Activated CD4-positive, alpha-beta T cell treated with anti-CD3 and anti-CD28 coated beads, Interleukin-2, Interleukin-6, amounts not matched to agents 100 ng/mL and 50 ng/mL, durations not matched to agents 16 hours and 8 hours (primary cell): ENCODE measurements at regions not wholly inside any gene's neighbourhood (a gene's known extent, or its start where the extent isn't known, plus 50 kb on each side); places are given as distances from the start of the nearest gene placed in this dataset.
A peak's percentile ranks its signal among the peaks of the same experiment; 100 is the strongest.
"Not testable (repeated sequence)": the region's sequence is repeated elsewhere in the genome, so short reads cannot be mapped to it uniquely, and the experiment has no call there.

Experiments used
- DNase-seq: peaks from one replicate; pipeline ENCODE4 v3.0.0-alpha.2; 2020

DNA sequence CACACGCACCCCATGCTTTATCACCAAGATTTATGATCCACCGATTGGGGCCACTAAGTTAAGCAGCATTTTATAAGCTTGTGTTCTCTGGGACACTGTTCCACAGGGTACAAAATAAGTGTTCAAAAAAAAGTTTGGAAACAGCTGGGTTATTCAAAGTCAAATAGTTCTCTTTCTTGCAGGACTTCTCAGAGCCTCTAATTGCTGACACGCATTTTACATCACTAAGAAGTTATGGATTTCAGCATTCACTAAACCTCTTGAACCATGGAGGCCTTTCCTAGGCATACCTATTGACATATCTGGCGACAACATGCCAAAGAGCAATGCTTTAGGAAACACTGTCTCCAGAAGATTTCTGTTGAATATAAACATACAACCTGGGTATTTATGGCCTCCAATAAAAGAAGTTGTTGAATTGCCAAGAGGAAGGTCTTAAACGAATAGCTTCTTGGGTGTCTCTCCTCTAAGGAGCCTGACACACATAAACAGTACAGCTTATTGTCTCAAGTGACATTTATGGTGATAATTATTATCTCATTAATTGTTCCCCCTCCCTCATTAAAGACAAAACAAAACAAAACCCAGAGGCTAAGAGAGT is 147.1 kb upstream of the ARHGAP20 start:
- DNase-seq: no peak

DNA sequence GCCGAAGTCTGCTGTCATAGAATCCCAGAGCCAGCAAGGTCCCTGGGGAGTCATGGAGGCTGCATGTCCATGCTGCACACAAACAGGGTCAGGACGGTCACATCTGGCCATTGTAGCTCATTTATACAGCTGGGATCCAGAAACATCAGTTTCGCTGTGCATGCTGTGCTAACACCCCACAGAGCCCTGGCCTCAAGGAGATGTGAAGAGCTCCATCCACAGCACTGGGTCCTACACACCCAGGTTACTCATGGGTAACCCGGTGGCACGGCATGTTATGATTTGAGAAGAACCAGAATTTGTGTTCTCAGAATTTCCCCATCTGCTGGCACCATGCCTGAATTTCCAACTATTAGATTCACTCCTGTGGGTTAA is 146.3 kb upstream of the ARHGAP20 start:
- no peak for DNase-seq

DNA sequence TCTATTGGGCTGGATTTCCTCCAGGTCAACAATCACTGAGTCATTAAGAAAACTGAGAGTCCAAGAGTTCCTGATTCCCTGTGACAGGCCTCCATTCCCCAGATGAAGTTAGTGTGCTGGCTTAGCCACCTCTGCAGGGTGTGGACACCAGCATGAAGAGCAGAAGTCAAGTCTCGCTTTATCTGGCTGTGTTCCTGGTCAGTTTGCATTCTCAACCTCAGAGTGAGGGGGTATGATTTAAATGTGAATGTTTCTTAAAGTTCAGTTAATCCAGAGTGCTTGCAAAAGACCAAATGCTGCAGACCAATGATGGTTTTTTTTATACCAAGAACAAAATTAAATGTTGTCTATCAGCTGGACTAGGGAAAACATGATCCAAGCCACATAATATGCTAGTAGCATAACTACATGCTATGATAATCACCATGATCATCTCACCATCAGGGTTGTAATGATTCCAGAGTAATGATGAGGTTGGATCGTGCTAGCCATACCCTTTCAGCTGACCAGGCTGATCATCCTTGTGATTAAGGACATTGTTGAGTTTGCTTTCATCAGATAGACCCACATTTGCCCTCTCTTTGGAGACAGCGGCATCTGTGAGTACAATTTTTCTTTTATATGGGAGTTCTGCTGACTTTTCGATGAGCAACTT is 145.8 kb upstream of the ARHGAP20 start:
- no peak for DNase-seq

DNA sequence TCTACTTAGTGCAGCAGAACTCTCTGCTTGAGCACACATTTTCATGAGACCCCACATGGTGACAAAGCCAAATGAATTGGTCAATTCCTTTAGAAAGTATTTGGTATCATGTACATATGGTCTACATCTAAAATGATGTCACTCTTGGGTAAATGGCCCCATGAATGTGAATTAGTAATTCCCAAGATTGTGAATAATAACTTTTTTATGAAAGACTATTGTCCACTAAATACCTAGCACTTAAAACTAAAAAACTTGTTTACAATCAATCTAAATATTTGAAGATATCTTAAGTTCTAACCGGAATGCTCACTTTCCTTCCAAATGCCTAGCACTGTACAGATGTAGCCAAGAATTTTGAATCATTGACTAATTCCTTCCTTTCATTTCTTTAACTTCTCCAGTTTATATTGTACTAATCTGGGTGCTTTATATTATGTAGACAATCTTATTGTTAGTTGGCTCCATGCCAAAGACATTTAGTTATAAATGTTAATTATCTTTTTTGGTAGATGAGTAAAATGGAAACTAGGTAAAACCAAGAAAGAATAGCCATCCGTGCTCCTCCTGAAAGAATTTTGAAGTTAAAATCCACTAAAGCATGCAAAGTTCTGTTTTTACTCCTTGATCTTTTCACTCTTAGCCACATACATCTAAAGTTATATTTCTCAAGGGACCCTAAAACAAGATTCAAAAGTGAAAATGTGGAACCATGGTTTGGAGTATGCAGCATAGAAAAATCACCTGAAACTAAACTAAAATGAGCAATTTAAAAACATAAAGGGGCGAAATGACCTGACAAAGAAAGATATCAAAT is 145.0 kb upstream of the ARHGAP20 start:
- no peak for DNase-seq

DNA sequence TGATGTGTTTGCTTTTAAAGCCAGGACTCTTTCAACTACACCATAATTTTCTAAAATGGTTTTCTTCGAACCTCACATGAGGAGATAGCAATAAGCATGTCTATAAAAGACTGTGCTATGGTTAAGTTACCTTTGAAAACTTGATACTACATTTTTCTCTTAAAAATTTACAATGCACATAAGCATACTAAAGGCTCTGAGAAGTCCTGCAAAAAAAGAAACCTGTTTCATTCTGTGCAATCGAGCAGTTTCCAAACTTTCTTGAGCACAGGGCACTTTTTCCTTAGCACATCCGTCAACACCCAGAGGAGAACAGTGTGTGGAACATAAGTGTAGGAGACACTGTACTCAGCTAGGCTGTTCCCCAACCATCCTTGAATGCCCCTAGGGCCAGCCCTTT is 144.1 kb upstream of the ARHGAP20 start:
- no peak for DNase-seq

DNA sequence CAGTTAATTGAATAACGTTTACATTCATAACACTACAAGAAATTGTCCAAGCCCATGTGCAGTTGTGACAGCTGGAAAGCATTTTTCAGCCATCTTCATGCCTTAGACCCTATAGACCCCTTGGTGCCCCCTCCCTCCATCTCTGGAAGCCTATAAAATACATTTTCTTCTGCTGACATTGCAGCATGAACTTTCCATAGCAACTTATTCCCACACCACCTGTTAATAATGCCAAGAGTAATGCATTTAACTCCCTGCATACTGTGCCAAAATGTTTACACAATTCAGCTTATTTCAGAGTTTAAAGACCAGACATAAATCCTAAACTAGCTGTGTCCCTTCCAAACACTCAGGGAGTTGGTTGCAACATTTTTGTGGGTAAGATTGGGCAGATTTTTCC is 143.0 kb upstream of the ARHGAP20 start:
- DNase-seq: no peak

DNA sequence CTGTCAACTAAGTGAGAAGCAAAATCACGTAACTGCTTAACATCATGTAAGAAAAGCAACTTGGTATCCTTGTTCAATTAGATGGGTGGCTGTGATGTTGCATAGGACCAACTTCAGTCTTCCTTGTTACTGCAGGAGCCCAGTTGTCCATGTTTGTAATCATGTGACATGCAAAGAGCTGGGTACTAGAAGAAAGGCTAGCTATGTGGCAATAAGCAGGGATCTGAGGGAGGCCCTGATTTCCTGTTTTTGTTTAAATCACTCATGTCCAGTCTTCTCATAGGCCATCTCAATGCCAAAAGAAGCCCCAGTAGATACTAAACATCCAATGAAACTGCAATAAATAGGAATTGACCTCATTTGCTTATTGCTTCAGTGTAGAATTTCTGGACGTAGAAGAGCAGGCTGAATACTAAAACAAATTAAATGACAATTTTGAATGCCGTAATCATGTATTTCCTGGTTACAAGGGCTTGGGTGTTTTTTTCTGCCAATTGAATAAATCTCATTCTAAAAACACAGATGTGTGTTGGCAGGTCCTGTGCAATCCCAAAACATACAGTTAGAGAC is 140.8 kb upstream of the ARHGAP20 start:
- no peak for DNase-seq

DNA sequence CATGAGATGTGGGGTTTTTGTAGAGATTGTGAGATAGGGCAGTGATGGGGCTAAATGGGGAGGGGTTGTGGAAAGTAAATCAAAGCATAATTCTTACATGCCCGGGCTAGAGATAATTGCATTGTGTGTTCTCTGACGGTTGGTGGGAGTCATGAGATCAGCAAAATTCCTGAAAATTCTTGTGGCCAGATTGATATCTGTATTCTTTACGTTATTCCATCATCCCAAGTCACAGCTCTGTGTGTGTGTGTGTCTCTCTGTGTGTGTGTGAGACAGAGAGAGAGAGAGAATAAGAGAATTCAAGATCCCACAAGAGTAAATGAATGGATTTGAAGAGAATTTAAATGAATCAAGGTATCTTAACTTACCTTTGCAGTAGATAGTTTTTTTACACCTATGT is 138.6 kb upstream of the ARHGAP20 start:
- no peak for DNase-seq

DNA sequence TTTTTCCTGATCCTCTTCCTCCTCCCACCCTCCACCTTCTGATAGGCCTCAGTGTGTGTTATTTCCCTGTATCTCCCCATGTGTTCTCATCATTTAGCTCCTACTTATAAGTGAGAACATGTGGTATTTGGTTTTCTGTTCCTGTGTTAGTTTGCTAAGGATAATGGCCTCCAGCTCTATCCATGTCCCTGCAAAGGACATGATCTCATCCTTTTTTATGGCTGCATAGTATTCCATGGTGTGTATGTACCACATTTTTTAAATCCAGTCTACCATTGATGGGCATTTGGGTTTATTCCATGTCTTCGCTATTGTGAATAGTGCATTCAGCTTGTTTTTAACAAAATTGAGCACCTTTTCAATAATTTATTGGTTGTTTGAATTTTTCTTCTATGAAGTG is 130.8 kb upstream of the ARHGAP20 start:
- DNase-seq: not testable (repeated sequence)

DNA sequence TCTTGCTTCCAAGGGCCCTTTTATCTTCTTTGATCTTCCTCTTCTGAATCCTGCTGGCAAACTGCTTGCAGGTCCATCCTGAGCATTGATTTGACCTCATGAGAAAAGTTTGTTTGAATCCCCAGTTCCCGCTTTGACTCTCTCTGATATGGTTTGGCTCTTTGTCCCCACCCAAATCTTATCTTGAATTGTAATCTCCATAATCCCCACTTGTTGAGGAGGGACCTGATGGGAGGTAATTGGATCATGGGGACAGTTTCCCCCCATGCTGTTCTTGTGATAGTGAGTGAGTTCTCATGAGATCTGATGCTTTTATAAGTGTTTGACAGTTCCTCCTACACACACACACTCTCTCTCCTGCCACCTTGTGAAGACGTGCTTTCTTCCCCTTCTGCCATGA is 126.6 kb upstream of the ARHGAP20 start:
- no peak for DNase-seq

DNA sequence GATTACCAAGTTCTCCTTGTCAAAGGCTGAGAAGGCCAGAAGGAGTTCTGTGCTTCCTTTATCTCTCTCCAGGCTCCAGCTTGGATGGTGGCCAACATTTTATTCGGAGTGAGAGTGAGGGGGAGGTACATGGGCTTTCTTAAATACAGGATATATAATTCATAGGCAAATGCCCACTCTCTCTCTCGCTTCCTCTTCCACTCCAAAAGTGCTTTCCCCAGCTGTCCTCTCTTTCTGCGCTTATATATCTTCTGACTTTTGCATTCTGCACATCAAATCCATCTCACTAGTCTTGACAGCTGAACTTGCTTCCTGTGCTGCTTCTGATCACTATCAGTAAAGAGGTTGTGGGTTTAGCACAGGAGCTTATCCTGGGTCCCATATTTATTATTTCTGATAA is 125.4 kb upstream of the ARHGAP20 start:
- no peak for DNase-seq

DNA sequence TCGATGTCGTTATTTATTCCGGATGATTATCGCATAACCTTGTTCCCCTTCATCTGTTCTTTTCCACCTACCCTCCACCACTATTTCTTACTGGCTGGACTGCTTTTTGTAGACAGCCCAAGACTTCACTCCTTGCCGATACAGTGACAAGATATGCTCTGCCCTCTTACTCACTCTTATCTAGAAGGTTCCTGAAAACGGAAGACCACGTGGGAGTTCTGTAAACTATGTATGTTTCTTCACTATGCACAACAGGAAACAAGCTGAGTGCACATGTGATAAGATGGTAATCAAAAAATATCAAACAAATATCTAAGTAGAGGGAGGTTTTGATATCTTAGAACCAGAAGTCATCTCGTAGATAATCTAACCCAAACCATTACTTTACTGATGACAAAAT is 122.9 kb upstream of the ARHGAP20 start:
- no peak for DNase-seq

DNA sequence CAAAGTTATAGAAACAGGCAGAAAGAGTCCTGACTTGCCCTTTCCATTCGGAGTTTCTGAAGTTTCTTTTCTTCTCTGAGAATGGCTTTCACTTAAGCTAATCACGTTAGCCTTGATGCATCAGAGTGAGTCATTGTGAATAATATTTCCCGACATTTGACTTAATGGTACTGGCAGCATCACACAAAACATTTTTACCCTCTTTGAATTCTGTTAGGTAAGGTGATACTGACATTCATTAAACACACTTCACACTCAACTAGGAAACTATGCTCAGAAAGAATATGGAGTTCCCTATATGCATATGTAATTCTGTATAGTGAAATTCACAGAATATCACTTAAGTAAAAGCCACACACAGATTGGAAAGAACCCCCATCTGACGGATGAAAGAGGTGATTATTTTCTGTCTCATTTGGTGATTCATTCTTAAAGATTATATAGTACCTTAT is 120.8 kb upstream of the ARHGAP20 start:
- DNase-seq: peak; percentile 7

DNA sequence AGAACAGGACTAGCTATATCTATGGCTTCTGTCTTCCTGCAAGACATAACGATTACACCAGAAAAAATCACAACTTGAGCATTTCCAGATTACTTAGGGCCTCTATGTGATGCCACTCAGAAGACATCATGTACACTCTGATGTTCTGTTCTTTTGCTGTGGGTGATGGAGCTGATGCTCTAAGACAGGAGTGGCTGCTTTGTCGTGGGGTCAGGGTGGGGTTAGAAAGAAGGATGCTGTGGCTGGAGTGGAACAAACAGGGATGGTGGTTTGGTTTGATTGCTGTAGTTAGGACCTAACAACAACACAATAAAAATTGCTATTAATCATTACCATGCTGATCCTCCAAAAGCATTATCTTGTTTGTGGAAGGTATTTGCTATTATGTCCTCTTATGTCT is 120.3 kb upstream of the ARHGAP20 start:
- no peak for DNase-seq

DNA sequence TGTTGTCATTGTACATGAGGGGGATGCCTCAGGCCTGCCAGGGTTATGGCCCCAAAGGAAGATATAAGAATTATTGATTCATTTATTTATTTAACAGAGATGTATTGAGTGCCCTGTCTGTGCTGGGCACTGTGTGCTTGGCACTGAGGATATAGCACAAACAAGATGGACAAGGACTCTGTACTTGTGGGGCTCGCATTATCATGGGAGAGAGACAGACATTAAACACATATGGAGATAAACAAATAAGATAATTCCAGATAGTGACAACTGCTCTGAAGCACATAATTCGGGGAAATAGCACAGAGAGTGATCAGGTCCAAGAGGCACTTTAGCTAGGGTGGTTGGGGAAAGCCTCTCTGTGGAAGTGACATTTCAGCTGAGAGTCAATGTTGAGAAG is 119.8 kb upstream of the ARHGAP20 start:
- no peak for DNase-seq

DNA sequence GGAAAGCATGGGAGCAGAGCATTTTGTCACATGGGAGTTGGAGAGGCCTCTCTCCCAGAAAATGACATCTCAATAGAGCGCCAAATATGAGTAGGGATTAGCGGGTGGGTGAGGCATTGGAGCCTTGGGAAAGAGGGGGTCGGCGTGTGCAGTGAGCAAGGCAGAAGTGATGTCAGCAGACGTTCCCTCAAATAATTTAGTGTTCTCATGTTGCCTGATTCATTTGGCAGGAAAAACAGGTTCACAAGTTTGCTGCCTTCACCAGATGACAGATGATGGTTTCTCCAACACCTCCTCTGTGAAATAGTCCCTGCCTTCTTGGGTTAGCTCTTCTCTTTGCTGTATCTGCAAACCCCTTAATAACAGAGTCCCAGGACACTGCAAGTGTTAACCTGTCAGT is 118.5 kb upstream of the ARHGAP20 start:
- DNase-seq: no peak

DNA sequence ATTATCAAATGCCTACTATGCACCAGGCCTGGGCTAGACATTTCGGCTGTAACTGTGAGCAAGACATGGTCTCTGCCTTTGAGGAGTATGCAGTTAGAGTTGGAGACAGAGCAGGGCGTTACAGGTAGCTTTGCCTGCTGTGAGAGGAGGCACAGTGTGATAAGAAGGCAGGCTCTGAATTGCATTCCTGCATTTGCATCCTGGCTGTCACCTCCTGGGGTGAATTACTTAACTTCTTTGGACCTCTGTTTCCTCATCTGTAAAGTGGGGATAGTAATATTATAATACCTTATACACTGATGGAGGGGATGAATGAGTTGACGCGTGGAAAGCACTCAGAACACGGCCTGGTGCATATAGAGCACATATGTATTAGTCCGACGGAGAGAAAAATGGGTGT is 118.1 kb upstream of the ARHGAP20 start:
- DNase-seq: no peak

DNA sequence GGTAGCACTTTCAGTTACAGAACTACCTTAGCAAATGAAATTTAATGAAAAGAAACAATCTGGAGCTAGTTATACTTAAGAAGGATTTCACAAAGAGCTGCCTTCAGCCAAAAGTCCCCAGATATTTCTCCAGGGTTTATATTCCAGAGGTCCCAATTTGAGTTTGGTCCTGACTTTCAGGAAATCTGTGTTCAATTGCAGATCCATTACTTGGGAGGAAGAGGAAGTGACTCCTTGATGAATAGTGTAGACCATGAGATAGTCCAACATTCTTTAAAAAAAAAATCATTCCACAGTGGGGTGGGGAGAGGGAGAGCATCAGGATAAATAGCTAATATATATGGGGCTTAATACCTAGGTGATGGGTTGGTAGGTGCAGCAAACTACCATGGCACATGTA is 117.6 kb upstream of the ARHGAP20 start:
- no peak for DNase-seq

DNA sequence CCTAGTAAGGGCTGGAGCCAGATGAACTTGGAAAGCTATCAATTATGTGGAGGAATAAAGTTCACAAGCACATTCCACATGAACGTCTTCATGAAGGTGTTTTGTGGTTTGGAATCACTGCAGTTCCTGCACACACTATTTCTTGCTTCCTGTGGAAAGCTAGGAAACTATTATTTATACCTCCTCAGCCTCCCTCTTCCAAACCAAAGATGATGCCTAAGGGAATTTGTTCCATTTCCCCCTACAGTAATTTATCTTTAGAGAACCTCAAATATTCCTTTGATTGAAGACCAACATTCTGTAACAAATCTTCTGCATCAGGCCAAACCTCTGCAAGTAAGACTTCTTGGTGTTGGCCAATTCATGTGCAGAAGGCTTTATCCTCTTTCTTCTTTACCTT is 115.8 kb upstream of the ARHGAP20 start:
- no peak for DNase-seq

DNA sequence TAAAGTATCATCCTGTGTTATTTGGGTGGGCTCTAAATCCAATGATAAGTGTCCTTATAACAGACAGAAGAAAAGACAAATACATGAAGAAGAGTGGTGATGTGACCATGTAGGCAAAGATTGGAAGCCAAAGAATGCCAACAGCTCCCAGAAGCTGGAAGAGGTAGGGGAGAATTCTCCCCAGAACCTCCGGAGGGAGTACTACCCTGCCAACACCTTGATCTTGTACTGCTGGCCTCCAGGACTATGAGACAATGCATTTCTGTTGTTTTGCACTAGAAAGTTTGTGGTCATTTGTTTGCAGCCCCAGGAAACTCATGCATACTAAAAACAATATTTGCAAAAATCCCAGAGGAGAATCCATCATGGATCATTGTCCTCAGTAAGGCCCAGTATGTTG is 115.0 kb upstream of the ARHGAP20 start:
- DNase-seq: no peak

DNA sequence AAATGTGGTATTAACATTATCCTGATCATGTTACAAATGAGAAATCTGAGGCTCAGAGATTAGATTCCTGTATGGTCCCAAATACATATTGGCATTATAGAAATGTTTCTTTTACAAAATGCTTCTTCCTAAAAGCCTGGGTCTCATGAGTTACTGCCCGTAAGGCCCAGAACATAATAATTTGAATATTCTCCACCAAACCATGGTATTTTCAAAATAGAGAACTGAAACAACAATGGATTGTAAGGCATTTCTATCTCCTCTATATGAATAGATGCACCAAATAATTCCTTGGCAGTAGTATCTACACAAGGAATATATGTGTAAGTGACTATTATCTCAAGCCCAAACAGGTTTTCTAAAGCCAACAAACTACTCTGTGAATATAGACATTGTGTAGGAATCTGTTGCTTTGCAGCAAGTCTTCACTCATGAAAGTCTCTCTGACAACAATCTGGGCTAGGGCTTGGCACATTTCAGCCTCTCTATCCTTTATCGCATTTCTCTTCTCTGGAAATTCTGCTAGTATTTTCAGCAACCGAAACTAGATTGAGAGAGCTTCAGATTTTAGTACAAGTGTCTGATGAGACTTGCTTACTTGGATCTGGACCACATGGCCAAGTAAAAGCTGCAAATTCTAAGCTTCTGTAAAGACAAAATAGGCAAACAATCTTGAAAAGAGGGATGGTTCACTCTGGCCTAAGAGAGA is 112.8 kb upstream of the ARHGAP20 start:
- DNase-seq: no peak

DNA sequence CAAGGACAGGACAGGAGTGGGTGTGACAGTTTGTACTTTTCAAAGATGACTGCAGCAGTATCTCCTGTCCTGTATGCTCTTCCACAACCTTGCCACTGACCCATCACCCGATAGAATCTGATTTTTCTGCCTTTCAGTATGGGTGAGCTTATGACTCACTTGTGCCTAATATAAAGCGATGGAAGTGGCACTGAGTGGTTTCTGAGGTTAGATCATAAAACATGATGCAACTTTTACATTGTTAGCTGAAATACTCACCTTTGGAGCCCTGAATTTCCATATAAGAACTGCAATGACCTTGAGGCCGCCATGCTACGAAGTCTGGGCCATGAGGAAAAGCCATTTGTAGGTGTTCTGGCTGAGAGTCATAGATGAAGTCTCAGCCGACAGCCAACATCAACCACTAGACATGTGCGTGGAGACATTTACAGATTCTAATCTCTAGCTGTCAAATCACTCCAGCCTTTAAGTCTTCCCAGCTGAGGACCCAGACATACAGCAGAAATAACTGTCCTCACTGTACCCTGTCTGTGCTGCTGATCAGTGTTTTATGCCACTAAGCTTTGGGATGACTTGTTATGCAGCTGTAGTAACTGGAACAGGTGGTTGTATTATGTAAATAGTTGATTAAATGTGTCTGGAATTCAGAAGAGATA is 105.9 kb upstream of the ARHGAP20 start:
- peak; percentile 61 for DNase-seq
